HG03469 (cell line): ENCODE measurements at regions not wholly inside any gene's neighbourhood (a gene's known extent, or its start where the extent isn't known, plus 50 kb on each side); places are given as distances from the start of the nearest gene placed in this dataset.

Experiments used
- ATAC-seq: cut with Tn5 transposase; IDR thresholded peaks from one replicate; pipeline ENCODE4 v1.9.1; 2021; ENCODE audit warnings: mild to moderate bottlenecking, moderate library complexity, moderate number of reproducible peaks; ENCODE audit not compliant: unreplicated experiment

DNA sequence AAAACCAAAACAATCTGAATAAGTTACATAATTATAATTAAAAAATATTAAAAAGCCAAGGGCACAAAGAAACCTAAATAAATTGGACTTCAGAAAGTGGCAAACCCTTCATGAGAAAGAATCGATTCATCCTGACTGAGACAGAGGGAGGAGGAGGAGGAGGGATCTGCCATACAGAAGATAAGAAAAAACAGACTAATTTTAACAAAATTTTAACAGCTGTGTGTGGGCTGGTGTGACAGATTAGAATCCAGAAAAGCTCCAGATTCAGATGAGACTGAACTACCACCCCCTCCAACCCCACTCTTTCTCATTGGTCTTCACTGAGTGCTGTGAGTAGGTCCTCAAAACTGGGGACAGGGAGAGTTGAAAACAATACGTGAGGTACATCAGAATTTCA is 111.5 kb upstream of the HTR2A start:
- ATAC-seq, result no peak

DNA sequence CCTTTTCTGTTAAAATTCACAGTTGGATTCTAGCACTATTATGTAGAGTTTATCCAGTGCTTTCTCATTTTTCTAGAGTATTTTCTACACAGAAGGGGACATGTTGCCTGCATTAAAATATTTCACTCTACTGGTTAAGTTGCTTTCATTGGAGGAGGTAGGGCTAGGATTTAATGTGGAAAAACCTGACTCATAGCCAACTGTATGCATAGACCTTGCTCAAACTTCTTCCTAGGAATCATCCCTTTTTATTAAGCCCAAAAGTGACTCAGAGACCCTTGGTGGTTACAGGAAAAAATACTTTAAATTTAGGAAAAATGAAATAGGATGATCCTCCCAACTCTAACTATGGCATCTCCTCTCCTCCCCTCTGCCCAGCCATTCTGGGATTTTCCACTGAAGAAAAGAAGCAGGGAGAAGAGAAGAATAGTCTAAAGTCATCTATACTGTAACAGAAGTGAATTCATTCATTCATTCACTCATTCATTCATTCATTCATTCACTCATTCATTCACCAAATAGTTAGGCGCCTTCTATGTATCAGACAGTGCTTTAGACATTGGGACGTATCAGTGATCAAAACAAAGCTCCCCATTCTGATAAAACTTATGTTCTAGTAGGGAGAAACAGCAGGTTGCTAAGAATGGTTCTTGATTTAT is 109.0 kb upstream of the HTR2A start:
- ATAC-seq, result no peak

DNA sequence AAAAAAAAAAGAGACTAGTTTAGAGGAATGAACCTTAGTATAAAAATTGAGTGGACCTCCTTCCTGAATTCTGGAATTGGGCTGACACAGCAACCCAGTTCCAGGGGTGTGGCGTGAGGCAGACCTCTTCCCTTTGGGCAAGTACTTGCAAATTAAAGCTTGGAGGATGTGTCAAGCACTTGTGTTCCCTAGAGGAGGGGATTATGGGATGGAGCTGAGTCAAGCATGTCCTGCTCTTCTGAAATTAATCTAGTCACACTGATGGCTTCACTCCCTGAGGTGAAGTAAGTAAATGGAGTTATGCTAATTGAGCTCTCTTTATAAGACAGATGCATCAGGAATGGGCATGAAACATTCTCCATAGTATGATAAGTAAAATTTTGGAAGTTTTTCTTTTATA is 107.7 kb upstream of the HTR2A start:
- ATAC-seq, result no peak

GRCh38 chr13:47004027-47004426 is 107.2 kb upstream of the HTR2A start:
- no peak for ATAC-seq

GRCh38 chr13:47000165-47000564 is 103.3 kb upstream of the HTR2A start:
- ATAC-seq, result no peak

GRCh38 chr13:46996316-46997030 is 99.6 kb upstream of the HTR2A start:
- peak; percentile 22 for ATAC-seq

DNA sequence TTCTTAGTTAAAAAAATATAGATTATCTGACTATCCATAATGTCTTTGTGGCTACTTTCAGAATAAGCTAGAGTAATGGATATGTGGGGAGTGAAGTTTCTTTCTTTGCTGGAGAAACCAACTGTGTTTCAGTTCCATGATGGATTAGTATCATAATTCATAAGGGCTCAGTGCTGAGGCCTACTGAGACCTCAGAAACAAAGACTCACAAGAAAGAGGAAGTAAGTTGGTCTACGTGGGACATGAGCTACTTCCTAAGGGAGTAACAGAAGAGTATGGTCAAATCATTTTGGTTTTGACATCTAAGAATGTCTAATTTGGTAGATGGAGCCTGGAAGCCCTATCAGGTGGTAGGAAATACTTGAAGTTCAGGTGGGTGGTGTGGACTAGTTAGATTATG is 99.0 kb upstream of the HTR2A start:
- peak; percentile 93 for ATAC-seq

DNA sequence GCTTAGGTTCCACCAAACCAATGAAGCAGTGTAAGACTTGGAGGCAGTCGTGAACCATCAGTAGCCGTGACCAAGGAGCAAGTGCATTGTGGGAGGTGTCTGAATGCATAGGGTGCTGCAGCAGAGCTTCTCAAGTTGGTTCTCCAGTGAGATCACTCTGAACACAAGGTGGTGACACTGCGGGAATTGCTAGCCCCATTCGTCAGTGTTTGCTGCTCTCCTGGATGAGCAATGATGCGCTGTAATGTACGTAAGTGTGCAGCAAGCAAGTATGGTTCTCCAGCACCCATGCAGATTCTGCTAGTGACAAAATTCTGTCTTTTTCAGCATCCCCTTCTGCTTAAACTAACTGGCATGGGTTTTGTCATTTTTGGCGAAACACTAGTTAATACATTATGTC is 97.6 kb upstream of the HTR2A start:
- no peak for ATAC-seq

- ATAC-seq, result no peak
Measured at GRCh38 chr13:46992383-46992952, 95.6 kb upstream of the HTR2A start.

DNA sequence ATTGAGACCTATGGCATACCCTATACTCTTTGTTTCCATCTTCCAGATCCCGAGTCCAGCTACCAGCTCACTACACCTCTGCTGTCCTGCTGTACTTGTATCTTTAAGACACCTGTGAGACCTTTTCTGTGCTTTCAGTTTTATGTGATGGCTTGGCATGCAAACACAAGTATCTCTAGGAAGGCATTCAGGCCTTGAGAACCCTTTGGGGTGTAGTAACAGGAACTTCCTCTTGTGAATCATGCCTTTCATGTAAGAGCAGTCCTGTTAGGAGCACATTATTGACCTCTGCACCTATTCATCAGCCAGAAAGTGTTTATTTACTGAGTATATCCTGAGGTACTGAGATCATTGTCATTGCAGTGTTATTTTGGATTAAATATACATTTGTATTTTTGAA is 87.0 kb upstream of the HTR2A start:
- ATAC-seq, result peak; percentile 67

GRCh38 chr13:46982856-46983582 is 86.2 kb upstream of the HTR2A start:
- ATAC-seq, result peak; percentile 84

- ATAC-seq, result no peak
Measured at GRCh38 chr13:46975173-46975572, 78.3 kb upstream of the HTR2A start.

- ATAC-seq, result no peak
Measured at GRCh38 chr13:46968450-46968849, 71.6 kb upstream of the HTR2A start.

- no peak for ATAC-seq
Measured at GRCh38 chr13:46964789-46965527, 68.1 kb upstream of the HTR2A start.

- ATAC-seq, result no peak
Measured at GRCh38 chr13:46963904-46964303, 67.1 kb upstream of the HTR2A start.

- no peak for ATAC-seq
Measured at GRCh38 chr13:46962281-46962941, 65.6 kb upstream of the HTR2A start.

DNA sequence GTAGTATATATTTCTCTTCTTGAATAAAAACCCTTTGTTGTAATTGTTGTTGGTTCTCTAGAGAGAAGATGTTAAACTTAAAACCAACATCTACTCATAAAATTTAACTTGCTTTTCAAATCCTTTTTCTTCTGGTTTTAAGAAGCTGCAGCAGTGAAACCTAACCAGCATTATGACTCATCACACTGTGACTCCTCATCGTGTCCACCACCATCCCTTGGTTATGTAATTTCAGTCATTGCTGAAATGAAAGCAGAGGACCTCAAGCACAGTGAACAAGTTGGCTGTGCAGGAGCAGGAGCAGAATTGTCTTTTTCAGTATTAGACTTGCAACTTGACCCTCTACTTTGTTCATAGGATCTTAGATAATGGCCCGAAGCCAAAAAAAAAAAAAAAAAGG is 64.9 kb upstream of the HTR2A start:
- ATAC-seq, result peak; percentile 97

GRCh38 chr13:46953941-46954340 is 57.1 kb upstream of the HTR2A start:
- no peak for ATAC-seq

DNA sequence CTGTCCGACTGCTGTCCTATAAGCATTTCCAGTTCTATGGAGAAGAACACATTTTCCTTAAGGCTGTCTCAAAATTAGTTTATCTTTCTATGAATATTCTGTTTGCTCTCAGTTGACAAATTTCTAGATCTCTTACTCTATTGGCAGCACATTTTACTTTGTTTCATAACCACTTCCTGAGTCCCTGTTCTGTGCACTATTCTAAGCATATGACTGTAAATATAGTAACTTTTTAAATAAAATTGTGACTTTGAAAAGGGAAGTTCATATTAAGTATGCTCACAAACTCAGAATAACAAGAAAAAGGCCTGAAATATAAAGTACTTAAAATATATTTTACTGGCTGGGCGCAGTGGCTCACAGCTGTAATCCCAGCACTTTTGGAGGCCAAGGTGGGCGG is 56.5 kb upstream of the HTR2A start:
- peak; percentile 68 for ATAC-seq

GRCh38 chr13:46951516-46951915 is 54.7 kb upstream of the HTR2A start:
- no peak for ATAC-seq
